Ishikawa (cell line): ENCODE measurements at regions not wholly inside any gene's neighbourhood (a gene's known extent, or its start where the extent isn't known, plus 50 kb on each side); places are given as distances from the start of the nearest gene placed in this dataset.

ENCODE experiments used
- CEBPB ChIP-seq: IDR thresholded peaks from 2 replicates; pipeline ENCODE4 v1.6.1; 2012
- FOXM1 ChIP-seq: IDR thresholded peaks from 2 replicates; pipeline ENCODE4 v1.6.1; 2012; ENCODE audit warnings: low read depth, borderline replicate concordance
- TAF1 ChIP-seq: IDR thresholded peaks from 2 replicates; pipeline ENCODE4 v1.6.1; 2012; ENCODE audit warnings: low read depth, mild to moderate bottlenecking
- TEAD4 ChIP-seq: IDR thresholded peaks from 2 replicates; pipeline ENCODE4 v1.6.1; 2012
- YY1 ChIP-seq: IDR thresholded peaks from 2 replicates; pipeline ENCODE4 v1.6.1; 2012; ENCODE audit warnings: low read depth
- TF ChIP-seq, protein P1 (sequence below): IDR thresholded peaks from 2 replicates; pipeline ENCODE4 v1.6.1; 2012; ENCODE audit warnings: low read depth, mild to moderate bottlenecking

DNA sequence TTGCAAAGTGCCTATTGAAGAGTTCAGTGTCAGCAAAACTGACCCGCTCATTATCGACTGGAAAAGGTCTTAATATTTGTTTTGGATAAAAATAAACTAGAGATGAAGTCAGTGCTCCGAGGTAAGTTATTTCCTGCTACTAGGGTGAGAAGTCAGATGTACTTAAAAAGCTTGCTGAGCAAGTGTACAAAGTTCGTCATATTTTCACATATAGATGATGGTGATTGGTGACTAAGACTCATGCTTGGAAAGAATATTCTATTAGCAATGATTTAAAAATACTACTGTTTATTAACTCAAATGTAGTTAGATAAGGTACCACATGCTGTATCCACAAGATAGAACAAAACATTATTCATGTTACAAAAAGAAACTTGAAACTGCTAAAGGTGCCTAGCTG lies 643.7 kb downstream of the GABRG2 start:
- TF ChIP-seq YY1 (no peak), CEBPB (no peak), TEAD4 (no peak), FOXM1 (no peak), TAF1 (no peak)
- TF ChIP-seq, protein P1, sequence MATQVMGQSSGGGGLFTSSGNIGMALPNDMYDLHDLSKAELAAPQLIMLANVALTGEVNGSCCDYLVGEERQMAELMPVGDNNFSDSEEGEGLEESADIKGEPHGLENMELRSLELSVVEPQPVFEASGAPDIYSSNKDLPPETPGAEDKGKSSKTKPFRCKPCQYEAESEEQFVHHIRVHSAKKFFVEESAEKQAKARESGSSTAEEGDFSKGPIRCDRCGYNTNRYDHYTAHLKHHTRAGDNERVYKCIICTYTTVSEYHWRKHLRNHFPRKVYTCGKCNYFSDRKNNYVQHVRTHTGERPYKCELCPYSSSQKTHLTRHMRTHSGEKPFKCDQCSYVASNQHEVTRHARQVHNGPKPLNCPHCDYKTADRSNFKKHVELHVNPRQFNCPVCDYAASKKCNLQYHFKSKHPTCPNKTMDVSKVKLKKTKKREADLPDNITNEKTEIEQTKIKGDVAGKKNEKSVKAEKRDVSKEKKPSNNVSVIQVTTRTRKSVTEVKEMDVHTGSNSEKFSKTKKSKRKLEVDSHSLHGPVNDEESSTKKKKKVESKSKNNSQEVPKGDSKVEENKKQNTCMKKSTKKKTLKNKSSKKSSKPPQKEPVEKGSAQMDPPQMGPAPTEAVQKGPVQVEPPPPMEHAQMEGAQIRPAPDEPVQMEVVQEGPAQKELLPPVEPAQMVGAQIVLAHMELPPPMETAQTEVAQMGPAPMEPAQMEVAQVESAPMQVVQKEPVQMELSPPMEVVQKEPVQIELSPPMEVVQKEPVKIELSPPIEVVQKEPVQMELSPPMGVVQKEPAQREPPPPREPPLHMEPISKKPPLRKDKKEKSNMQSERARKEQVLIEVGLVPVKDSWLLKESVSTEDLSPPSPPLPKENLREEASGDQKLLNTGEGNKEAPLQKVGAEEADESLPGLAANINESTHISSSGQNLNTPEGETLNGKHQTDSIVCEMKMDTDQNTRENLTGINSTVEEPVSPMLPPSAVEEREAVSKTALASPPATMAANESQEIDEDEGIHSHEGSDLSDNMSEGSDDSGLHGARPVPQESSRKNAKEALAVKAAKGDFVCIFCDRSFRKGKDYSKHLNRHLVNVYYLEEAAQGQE = no peak
